Caco-2 (cell line): ENCODE measurements at regions not wholly inside any gene's neighbourhood (a gene's known extent, or its start where the extent isn't known, plus 50 kb on each side); places are given as distances from the start of the nearest gene placed in this dataset.

Source experiments
- BruUV-seq: library from RNA; stranded (reverse); fragments of 400-500 nt; replicated peaks from 2 replicates; lab custom pipeline; 2021; lab: Mats Ljungman, UMichigan
- CTCF ChIA-PET: fragments of 300-600 bp; sonication (Branson Sonifier 250); formaldehyde crosslinking; loops from one replicate; lab custom pipeline; 2022; ENCODE audit warnings: antibody characterized with exemption; lab: Charles Lee
- POLR2A ChIA-PET: fragments of 300-600 bp; sonication (Branson Sonifier 250); formaldehyde crosslinking; loops from one replicate; lab custom pipeline; 2022; ENCODE audit warnings: antibody characterized with exemption; lab: Charles Lee
- DNase-seq, 2 experiments: peaks; one replicate each; pipeline versions ENCODE4 v3.0.0 to v3.0.0-alpha.2; 2020 to 2022
- H3K27me3 ChIP-seq: replicated peaks from 2 replicates; pipeline ENCODE4 v1.6.0; 2011; ENCODE audit warnings: low read length; ENCODE audit not compliant: control insufficient read depth, insufficient read depth
- H3K36me3 ChIP-seq: 2 replicates; pipeline ENCODE4 v1.5.1; 2011; ENCODE audit warnings: low read length; ENCODE audit not compliant: control insufficient read depth, insufficient read depth
- H3K4me1 ChIP-seq: fragments of 250-450 bp; sonication (Bioruptor Pico); 2 replicates; pipeline ENCODE4 v1.5.1; 2020; ENCODE audit warnings: mild to moderate bottlenecking
- H3K4me3 ChIP-seq: 2 replicates; pipeline ENCODE4 v1.5.1; 2011; ENCODE audit warnings: low read depth, mild to moderate bottlenecking, control low read depth, low read length
- H3K9me3 ChIP-seq: fragments of 250-450 bp; sonication (Bioruptor Pico); 2 replicates; pipeline ENCODE4 v1.5.1; 2020; ENCODE audit warnings: mild to moderate bottlenecking, moderate library complexity
- H3K27ac Mint-ChIP-seq: one replicate; pipeline ENCODE4 v1.8.0; 2022; ENCODE audit warnings: mixed read lengths; ENCODE audit not compliant: unreplicated experiment
- H3K27me3 Mint-ChIP-seq: one replicate; pipeline ENCODE4 v1.8.0; 2022; ENCODE audit warnings: mixed read lengths; ENCODE audit not compliant: insufficient read depth, unreplicated experiment
- H3K36me3 Mint-ChIP-seq: one replicate; pipeline ENCODE4 v1.8.0; 2022; ENCODE audit warnings: mild to moderate bottlenecking, mixed read lengths; ENCODE audit not compliant: insufficient read depth, unreplicated experiment
- H3K4me1 Mint-ChIP-seq: one replicate; pipeline ENCODE4 v1.8.0; 2022; ENCODE audit warnings: low read depth, mixed read lengths; ENCODE audit not compliant: unreplicated experiment
- H3K4me3 Mint-ChIP-seq: one replicate; pipeline ENCODE4 v1.8.0; 2022; ENCODE audit warnings: mild to moderate bottlenecking, moderate library complexity, mixed read lengths; ENCODE audit not compliant: unreplicated experiment
- H3K9me3 Mint-ChIP-seq: one replicate; pipeline ENCODE4 v1.8.0; 2022; ENCODE audit warnings: mixed read lengths; ENCODE audit not compliant: unreplicated experiment
- intact Hi-C: fragments of 100-400 bp; cut with micrococcal nuclease; formaldehyde crosslinking; loops from one replicate; pipeline ENCODE4 v1.10.0; 2022; ENCODE audit not compliant: unreplicated experiment
- TF ChIP-seq, protein P1 (sequence below), 2 experiments: fragments of 200-600 bp in 1 of 2; IDR thresholded peaks; 1 replicate in 1 of 2; 2 replicates in 1 of 2; pipeline versions ENCODE4 v1.5.1 to v1.8.0; 2011 to 2022; ENCODE audit warnings: antibody characterized with exemption in 1 of 2, control low read depth in 1 of 2, inconsistent platforms in 1 of 2, low read depth in 1 of 2, low read length in 1 of 2, mild to moderate bottlenecking in 1 of 2, moderate library complexity in 1 of 2; ENCODE audit not compliant: insufficient read depth in 1 of 2, severe bottlenecking in 1 of 2, unreplicated experiment in 1 of 2

DNA sequence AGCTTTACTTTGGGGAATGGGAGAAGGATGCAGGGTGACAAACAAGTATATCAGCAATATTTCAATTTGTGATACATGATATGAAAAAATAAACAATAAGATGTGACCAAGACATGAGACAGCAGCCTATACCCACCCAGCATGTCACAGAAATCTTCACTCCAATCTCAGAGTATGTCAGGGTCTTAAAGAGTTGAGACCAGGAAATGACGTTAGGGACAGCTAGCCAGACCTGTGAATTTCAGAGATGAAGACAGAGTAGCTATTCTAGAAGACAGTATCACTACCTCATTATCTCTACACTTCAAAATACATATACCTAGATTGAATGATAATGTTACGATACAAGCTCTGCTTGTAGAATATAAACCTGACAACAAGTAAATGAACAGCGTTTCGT lies 282.8 kb downstream of the ZEB2 start:
- H3K27me3 Mint-ChIP-seq, result no peaks in the 10 kb centered on the region
- peaks cover 7% of the 10 kb centered on the region for H3K4me1 Mint-ChIP-seq
- no peak overlapping the region for H3K4me3 ChIP-seq
- intact Hi-C loops, result no loop called here
- H3K36me3 Mint-ChIP-seq, result no peaks in the 10 kb centered on the region
- H3K27ac Mint-ChIP-seq, result no peak overlapping the region
- no peaks in the 10 kb centered on the region for H3K9me3 Mint-ChIP-seq
- CTCF ChIA-PET, result no interaction called here
- TF ChIP-seq, protein P1, sequence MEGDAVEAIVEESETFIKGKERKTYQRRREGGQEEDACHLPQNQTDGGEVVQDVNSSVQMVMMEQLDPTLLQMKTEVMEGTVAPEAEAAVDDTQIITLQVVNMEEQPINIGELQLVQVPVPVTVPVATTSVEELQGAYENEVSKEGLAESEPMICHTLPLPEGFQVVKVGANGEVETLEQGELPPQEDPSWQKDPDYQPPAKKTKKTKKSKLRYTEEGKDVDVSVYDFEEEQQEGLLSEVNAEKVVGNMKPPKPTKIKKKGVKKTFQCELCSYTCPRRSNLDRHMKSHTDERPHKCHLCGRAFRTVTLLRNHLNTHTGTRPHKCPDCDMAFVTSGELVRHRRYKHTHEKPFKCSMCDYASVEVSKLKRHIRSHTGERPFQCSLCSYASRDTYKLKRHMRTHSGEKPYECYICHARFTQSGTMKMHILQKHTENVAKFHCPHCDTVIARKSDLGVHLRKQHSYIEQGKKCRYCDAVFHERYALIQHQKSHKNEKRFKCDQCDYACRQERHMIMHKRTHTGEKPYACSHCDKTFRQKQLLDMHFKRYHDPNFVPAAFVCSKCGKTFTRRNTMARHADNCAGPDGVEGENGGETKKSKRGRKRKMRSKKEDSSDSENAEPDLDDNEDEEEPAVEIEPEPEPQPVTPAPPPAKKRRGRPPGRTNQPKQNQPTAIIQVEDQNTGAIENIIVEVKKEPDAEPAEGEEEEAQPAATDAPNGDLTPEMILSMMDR (IDR thresholded peaks at IDR 0.05; ENCODE audit: insufficient read depth in 1 of 2, low read depth in 1 of 2, low read length in 1 of 2, severe bottlenecking in 1 of 2, unreplicated experiment in 1 of 2), result no peak
- H3K4me3 Mint-ChIP-seq, result no peak overlapping the region
- no peaks in the 10 kb centered on the region for H3K9me3 ChIP-seq
- H3K4me1 ChIP-seq, result no peaks in the 10 kb centered on the region
- no peaks in the 10 kb centered on the region for H3K27me3 ChIP-seq
- BruUV-seq, result no TSS peak
- DNase-seq, result no peak
- POLR2A ChIA-PET, result no interaction called here
- H3K36me3 ChIP-seq, result no peaks in the 10 kb centered on the region

DNA sequence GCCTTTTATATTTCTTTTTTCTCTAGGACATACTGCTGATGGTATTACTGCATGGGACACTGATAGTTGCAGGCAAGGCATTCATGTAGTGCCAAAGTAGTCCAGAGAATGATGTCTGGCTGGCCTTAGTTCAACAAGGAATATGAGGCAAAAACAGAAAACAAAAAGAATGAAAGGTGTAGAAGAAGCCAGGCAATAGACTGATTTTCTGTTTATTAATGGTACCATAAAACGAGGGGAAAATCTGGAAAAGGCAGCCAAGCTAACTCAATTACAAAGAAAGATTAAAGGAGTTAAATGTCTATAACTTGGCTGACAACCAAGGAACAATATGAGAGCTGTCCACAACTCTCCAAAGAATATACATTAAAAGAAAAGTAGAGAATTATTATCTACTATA lies 284.9 kb downstream of the ZEB2 start:
- no peaks in the 10 kb centered on the region for H3K36me3 Mint-ChIP-seq
- CTCF ChIA-PET, result no interaction called here
- Histone ChIP-seq H3K36me3 (no peaks in the 10 kb centered on the region), H3K4me3 (no peak overlapping the region), H3K27me3 (no peaks in the 10 kb centered on the region), H3K9me3 (no peaks in the 10 kb centered on the region), H3K4me1 (no peaks in the 10 kb centered on the region)
- H3K9me3 Mint-ChIP-seq, result no peaks in the 10 kb centered on the region
- no peaks in the 10 kb centered on the region for H3K27me3 Mint-ChIP-seq
- POLR2A ChIA-PET, result no interaction called here
- H3K4me1 Mint-ChIP-seq, result no peaks in the 10 kb centered on the region
- TF ChIP-seq, protein P1 (IDR thresholded peaks at IDR 0.05; ENCODE audit: insufficient read depth in 1 of 2, low read depth in 1 of 2, low read length in 1 of 2, severe bottlenecking in 1 of 2, unreplicated experiment in 1 of 2), result no peak
- DNase-seq, result no peak
- intact Hi-C loops, result no loop called here
- BruUV-seq, result no TSS peak
- no peak overlapping the region for H3K4me3 Mint-ChIP-seq
- H3K27ac Mint-ChIP-seq, result no peak overlapping the region

DNA sequence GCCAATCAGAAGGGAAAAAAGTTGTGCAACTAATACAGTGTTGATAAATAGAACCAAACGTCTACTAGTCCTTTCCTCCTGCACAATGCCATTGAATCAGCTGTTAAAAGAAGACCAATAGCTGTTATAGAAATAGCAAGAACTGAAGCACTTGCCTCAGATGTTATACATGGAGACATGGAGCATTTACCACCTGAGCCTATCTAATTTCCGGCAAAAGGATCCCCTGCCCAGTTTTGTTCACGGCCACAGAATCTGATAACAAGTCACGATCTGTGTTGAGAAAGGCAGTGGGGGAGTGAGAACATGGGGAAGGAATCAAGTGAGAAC lies 285.4 kb downstream of the ZEB2 start:
- Histone ChIP-seq H3K4me3 (no peak overlapping the region), H3K9me3 (no peaks in the 10 kb centered on the region), H3K36me3 (no peaks in the 10 kb centered on the region), H3K4me1 (no peaks in the 10 kb centered on the region), H3K27me3 (no peaks in the 10 kb centered on the region)
- no peak for DNase-seq
- no peaks in the 10 kb centered on the region for H3K9me3 Mint-ChIP-seq
- H3K36me3 Mint-ChIP-seq, result no peaks in the 10 kb centered on the region
- no peaks in the 10 kb centered on the region for H3K27me3 Mint-ChIP-seq
- H3K4me1 Mint-ChIP-seq, result no peaks in the 10 kb centered on the region
- no peak overlapping the region for H3K4me3 Mint-ChIP-seq
- H3K27ac Mint-ChIP-seq, result no peak overlapping the region
- no TSS peak for BruUV-seq
- TF ChIP-seq, protein P1 (IDR thresholded peaks at IDR 0.05; ENCODE audit: insufficient read depth in 1 of 2, low read depth in 1 of 2, low read length in 1 of 2, severe bottlenecking in 1 of 2, unreplicated experiment in 1 of 2), result no peak
- intact Hi-C loops, result no loop called here
- ChIA-PET CTCF (no interaction called here), POLR2A (no interaction called here)
